Neuron (in vitro differentiated cells): ENCODE measurements at regions not wholly inside any gene's neighbourhood (a gene's known extent, or its start where the extent isn't known, plus 50 kb on each side); places are given as distances from the start of the nearest gene placed in this dataset.
"Not testable (repeated sequence)": the region's sequence is repeated elsewhere in the genome, so short reads cannot be mapped to it uniquely, and the experiment has no call there.

Experiments
- H2AFZ ChIP-seq: one replicate; pipeline ENCODE4 v1.6.1; 2013; ENCODE audit warnings: low read depth, mild to moderate bottlenecking, inconsistent platforms, low read length, moderate library complexity
- H3K27me3 ChIP-seq: one replicate; pipeline ENCODE4 v1.6.1; 2013; ENCODE audit warnings: low read length; ENCODE audit not compliant: insufficient read depth
- H3K36me3 ChIP-seq: one replicate; pipeline ENCODE4 v1.6.1; 2013; ENCODE audit warnings: low read length; ENCODE audit not compliant: insufficient read depth
- H3K4me1 ChIP-seq: one replicate; pipeline ENCODE4 v1.6.1; 2013; ENCODE audit warnings: low read length; ENCODE audit not compliant: insufficient read depth
- H3K4me3 ChIP-seq: 2 replicates; pipeline ENCODE4 v1.5.1; 2013; ENCODE audit warnings: mild to moderate bottlenecking, low read length, moderate library complexity
- H3K9me3 ChIP-seq: one replicate; pipeline ENCODE4 v1.6.1; 2013; ENCODE audit warnings: low read length

DNA sequence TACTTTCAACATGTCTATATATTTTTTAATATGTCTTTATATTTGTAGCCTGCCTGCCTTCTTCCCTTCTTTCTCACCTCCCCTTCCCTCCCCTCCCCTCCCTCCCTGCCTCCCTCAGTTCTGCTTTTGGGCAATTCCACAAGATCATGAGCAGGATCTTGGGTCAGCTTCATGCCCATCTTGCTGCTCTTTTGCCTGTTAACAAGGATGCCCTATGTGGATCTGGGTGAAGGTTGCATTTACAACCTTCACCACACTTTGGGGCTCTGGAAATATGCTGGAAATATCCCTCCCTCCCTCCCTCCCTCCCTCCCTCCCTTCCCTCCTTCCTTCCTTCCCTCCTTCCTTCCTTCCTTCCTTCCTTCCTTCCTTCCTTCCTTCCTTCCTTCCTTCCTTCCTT lies 334.1 kb upstream of the FAM98A start:
- no peaks in the 10 kb centered on the region for H3K36me3 ChIP-seq
- no peaks in the 10 kb centered on the region for H3K27me3 ChIP-seq
- H2AFZ ChIP-seq, result no peak overlapping the region
- H3K4me3 ChIP-seq, result no peak overlapping the region
- no peaks in the 10 kb centered on the region for H3K4me1 ChIP-seq
- no peaks in the 10 kb centered on the region for H3K9me3 ChIP-seq

DNA sequence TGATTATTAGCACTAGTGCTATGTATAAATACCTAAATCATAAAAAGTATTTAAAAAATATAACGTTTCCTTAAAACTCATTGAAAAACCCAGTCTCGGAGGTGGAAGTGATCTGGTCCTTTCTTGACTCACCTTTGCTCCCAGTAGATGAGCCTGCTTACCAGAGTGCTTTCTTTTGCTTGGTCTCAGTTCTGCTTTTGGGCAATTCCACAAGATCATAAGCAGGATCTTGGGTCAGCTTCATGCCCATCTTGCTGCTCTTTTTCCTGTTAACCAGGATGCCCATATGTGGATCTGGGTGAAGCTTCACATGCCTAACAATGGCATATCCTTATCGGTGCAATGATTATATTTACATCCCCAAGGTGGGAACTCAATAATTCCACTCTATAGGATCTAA lies 332.1 kb upstream of the FAM98A start:
- Histone ChIP-seq H3K9me3 (no peaks in the 10 kb centered on the region), H2AFZ (no peak overlapping the region), H3K27me3 (no peaks in the 10 kb centered on the region), H3K4me1 (no peaks in the 10 kb centered on the region), H3K4me3 (no peak overlapping the region), H3K36me3 (no peaks in the 10 kb centered on the region)

DNA sequence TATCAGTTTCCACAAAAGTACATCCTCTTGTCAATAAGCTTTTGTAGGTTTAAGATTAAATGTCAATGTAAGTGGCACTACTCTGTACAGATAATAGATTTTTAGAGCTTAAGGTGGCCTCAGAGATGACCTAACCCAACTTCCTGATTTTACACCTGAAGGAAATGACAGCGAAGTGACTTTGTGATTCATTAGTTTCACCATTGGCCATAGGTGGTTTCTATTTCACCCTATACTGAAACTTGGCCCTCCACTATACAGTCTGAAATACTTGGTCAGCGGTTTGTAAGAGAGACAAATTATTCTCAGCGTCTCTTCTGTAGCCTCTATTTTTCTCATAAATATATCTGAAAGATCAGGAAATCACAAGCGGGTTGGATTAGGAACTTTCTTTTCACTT lies 330.4 kb upstream of the FAM98A start:
- no peak overlapping the region for H2AFZ ChIP-seq
- no peak overlapping the region for H3K4me3 ChIP-seq
- H3K9me3 ChIP-seq, result no peaks in the 10 kb centered on the region
- H3K27me3 ChIP-seq, result no peaks in the 10 kb centered on the region
- no peaks in the 10 kb centered on the region for H3K36me3 ChIP-seq
- no peaks in the 10 kb centered on the region for H3K4me1 ChIP-seq

DNA sequence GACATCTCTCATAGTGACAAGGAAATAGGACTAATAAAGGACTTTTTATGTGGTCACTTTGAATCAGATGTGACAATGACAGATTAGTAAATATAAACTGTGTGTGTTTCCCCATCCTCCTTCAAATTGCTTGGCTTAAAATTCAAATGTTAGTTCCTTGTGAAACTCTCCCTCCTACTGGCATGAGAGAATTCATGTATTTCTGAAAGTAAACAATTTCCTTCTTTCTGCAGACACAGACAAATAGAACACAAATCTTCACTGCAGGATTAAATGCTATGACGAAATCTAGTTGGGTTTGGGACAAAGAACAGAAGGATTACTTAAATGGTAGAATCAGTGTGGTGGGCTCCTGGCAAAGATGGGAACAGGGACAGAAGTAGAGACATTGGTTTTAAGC lies 328.7 kb upstream of the FAM98A start:
- H3K4me1 ChIP-seq, result no peaks in the 10 kb centered on the region
- no peak overlapping the region for H2AFZ ChIP-seq
- no peaks in the 10 kb centered on the region for H3K36me3 ChIP-seq
- no peaks in the 10 kb centered on the region for H3K9me3 ChIP-seq
- no peak overlapping the region for H3K4me3 ChIP-seq
- H3K27me3 ChIP-seq, result no peaks in the 10 kb centered on the region

DNA sequence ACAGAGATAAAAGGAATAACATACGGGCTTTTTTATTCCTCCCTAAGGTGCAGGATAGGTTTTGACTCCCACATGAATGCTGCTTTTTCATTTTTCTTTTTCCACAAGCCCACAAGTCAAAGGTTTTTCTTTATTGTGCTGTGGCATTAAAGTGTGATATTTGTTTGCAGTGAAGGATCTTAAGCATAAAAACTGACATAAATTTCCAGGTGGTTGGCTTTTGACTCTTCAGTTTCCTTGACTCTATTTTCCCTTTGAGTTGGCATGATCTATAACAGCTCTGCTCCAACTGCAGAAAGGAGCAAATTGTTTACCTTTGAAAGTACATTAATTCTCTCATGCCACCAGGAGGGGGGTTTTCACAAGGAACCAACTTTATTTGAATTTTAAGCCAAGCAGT lies 326.2 kb upstream of the FAM98A start:
- Histone ChIP-seq H3K4me1 (no peaks in the 10 kb centered on the region), H3K27me3 (no peaks in the 10 kb centered on the region), H3K36me3 (no peaks in the 10 kb centered on the region), H3K4me3 (no peak overlapping the region), H2AFZ (no peak overlapping the region), H3K9me3 (no peaks in the 10 kb centered on the region)

DNA sequence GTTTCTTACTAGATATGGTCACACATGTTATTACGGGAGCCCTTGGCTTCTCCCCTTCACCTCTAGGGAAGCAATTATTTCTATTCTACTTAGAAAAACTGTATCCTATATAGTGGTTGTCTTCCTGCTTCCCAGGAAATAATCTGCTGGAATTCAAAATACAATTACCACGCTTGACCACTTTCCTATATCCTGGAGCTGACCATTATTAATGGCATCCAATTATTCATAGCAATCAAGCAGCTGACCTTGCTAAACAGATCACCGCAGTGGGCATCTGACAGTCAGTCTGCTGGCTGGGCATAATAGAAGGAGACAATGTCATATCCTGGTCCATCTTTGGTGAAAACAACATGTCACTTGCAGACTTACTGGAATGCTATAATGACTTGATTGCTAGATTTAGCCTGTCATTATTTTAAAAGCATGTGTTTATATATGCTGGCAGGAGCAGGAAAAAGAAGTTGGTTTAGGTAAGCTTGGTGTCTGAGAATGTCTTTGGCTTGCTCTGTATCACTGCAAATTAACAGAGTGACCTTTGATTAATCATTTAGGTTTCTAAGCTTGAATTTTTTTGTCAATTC lies 325.6 kb upstream of the FAM98A start:
- no peaks in the 10 kb centered on the region for H3K9me3 ChIP-seq
- H3K27me3 ChIP-seq, result no peaks in the 10 kb centered on the region
- no peak overlapping the region for H2AFZ ChIP-seq
- no peaks in the 10 kb centered on the region for H3K36me3 ChIP-seq
- H3K4me1 ChIP-seq, result no peaks in the 10 kb centered on the region
- no peak overlapping the region for H3K4me3 ChIP-seq

- H3K36me3 ChIP-seq, result no peaks in the 10 kb centered on the region
- H3K27me3 ChIP-seq, result no peaks in the 10 kb centered on the region
- H3K4me3 ChIP-seq, result no peak overlapping the region
- H2AFZ ChIP-seq, result no peak overlapping the region
- H3K4me1 ChIP-seq, result no peaks in the 10 kb centered on the region
- no peaks in the 10 kb centered on the region for H3K9me3 ChIP-seq
Measured at GRCh38 chr2:33917252-33917651, 318.2 kb upstream of the FAM98A start.

DNA sequence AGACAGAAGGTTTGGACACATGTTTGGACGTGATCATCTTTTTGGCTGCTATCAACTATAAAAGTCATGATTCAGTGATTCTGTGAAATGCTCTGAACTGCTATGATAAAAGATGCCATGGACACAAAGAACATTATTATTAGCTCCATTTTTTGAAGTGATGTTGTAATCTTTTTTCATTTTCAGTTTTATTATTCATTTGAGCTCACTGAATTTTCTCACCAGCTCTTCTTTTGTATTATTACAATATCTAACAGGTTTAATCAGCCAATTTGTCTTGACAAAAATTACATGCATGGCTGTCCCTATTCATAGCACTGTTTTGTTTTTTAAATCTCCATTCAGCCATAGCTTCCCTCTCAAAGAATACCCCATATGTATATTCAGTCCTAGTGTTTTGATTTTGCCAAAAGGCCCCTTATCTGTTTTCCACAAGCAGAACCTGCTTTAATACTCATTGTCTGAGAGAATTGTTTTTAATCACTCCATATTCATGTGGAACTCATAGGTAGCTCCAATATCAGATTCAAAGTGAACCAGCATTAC lies 314.0 kb upstream of the FAM98A start:
- Histone ChIP-seq H3K27me3 (no peaks in the 10 kb centered on the region), H3K4me3 (no peak overlapping the region), H2AFZ (no peak overlapping the region), H3K9me3 (no peaks in the 10 kb centered on the region), H3K36me3 (no peaks in the 10 kb centered on the region), H3K4me1 (no peaks in the 10 kb centered on the region)

DNA sequence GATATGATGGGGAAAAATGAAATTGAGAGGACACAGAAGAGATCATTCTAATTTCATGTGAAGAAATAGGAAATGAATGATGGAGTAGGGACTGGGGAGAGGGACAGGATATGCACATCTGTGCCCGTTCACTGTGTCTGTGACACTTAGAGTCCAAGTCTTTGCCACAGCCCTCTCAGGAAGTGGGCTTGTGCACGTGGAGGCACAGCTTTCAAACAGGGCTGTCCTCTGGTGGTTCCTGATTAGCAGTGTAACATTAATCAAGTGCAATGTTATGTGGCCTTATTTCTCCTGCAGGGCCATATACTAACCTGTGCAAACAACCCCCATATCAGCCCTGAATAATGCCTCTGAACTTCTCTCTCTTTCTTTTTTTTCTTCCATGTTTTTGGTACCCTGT lies 312.2 kb upstream of the FAM98A start:
- no peak overlapping the region for H2AFZ ChIP-seq
- no peak overlapping the region for H3K4me3 ChIP-seq
- H3K36me3 ChIP-seq, result no peaks in the 10 kb centered on the region

DNA sequence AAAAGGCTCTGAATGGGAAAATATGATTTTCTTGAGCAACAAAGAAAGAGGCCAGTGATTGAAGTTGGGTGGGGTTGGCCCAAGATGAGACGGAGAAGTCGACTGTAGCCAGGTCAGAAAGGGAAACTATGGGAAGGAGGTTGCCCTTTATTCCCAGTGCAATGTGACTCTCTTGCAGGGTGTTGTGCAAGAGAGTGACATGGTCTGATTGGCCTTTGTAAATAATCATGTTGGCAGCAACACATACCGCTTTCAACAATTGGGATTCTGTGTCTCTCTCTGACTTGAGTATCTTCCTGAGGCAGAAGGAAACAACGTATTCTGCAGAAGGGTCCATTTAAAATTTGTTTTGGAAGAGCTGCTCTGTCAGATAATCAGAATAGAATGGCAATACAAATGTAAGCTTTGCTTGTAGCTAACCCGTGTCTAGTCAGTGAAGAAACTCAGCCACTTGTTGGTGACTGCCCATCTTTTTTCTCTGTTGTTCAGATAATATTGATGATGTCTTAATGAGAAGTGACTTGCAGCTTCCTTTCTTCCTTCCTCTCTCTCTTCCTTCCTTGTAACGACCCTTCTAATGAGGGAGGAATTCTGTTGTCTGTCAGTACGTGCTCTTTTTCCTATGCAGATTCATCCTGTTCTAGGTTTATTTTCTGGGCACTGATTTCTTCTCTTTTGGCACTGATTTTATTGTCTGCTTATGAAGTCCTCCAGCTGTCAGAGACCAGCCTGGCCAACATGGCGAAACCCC lies 311.0 kb upstream of the FAM98A start:
- no peaks in the 10 kb centered on the region for H3K4me1 ChIP-seq
- no peak overlapping the region for H2AFZ ChIP-seq
- H3K9me3 ChIP-seq, result no peaks in the 10 kb centered on the region
- H3K36me3 ChIP-seq, result no peaks in the 10 kb centered on the region
- no peak overlapping the region for H3K4me3 ChIP-seq
- no peaks in the 10 kb centered on the region for H3K27me3 ChIP-seq

More for the DNA sequence above, 312.2 kb upstream of the FAM98A start:
- Histone ChIP-seq H3K4me1 (no peaks in the 10 kb centered on the region), H3K9me3 (no peaks in the 10 kb centered on the region), H3K27me3 (no peaks in the 10 kb centered on the region)

DNA sequence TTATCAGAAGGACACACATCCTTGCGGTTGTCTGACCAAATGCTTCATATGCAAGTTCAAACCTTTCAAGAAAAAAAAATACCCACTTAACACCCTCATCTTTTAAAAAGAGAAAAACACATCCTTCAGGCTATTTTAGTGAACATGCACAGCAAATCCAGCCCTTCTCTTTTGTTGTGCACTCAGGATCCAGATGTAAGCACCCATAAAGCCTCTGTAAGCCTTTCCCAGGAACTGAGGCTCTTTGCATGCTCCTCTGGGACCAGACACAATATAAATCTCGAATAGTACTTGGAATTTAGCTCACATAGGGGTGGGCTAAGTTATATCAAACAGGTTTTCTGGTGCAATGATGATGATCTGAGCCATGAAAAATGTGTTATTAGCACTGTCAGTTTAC lies 308.8 kb upstream of the FAM98A start:
- H2AFZ ChIP-seq, result no peak overlapping the region
- H3K4me1 ChIP-seq, result no peaks in the 10 kb centered on the region
- H3K4me3 ChIP-seq, result no peak overlapping the region
- H3K27me3 ChIP-seq, result no peaks in the 10 kb centered on the region
- no peaks in the 10 kb centered on the region for H3K36me3 ChIP-seq
- H3K9me3 ChIP-seq, result no peaks in the 10 kb centered on the region

- not testable (repeated sequence) for H3K27me3 ChIP-seq, H3K4me1 ChIP-seq, H2AFZ ChIP-seq, H3K9me3 ChIP-seq, H3K4me3 ChIP-seq, H3K36me3 ChIP-seq
Measured at GRCh38 chr2:33906129-33906528, 307.0 kb upstream of the FAM98A start.

- Histone ChIP-seq H3K36me3 (no peaks in the 10 kb centered on the region), H2AFZ (no peak overlapping the region), H3K4me3 (no peak overlapping the region), H3K9me3 (no peaks in the 10 kb centered on the region), H3K27me3 (no peaks in the 10 kb centered on the region), H3K4me1 (no peaks in the 10 kb centered on the region)
Measured at GRCh38 chr2:33904801-33905200, 305.7 kb upstream of the FAM98A start.

GRCh38 chr2:33903701-33904100 lies 304.6 kb upstream of the FAM98A start:
- H3K4me1 ChIP-seq, result no peaks in the 10 kb centered on the region
- no peak overlapping the region for H3K4me3 ChIP-seq
- no peak overlapping the region for H2AFZ ChIP-seq
- H3K27me3 ChIP-seq, result no peaks in the 10 kb centered on the region
- no peaks in the 10 kb centered on the region for H3K9me3 ChIP-seq
- no peaks in the 10 kb centered on the region for H3K36me3 ChIP-seq
